ENCODE measurements at regions not wholly inside any gene's neighbourhood (a gene's known extent, or its start where the extent isn't known, plus 50 kb on each side); places are given as distances from the start of the nearest gene placed in this dataset.

GRCh38 chr7:115132096-115132495, 210.2 kb downstream of the MDFIC start:
- no peaks in the 10 kb centered on the region for H3K27me3 ChIP-seq
- H3K27ac ChIP-seq: no peak overlapping the region
- DNase-seq (no peak), ATAC-seq (no peak)
- TF ChIP-seq POLR2A (IDR thresholded peaks at IDR 0.05) (no peak), CTCF (IDR thresholded peaks at IDR 0.05) (no peak)
- intact Hi-C loops (cut with DNase I): no loop called here
- H3K4me1 ChIP-seq: peaks cover 0 to 18% (median 0%) of the 10 kb centered on the region in 12 donors
- H3K36me3 ChIP-seq: no peaks in the 10 kb centered on the region
- no peak overlapping the region for H3K4me3 ChIP-seq
- WGBS, 4 donors: 89 to 100% (median 95%) methylated on average over 1 of the region's 1 CpG
- no peaks in the 10 kb centered on the region for H3K9me3 ChIP-seq

GRCh38 chr7:115128154-115128553, 206.3 kb downstream of the MDFIC start:
- no peaks in the 10 kb centered on the region for H3K27me3 ChIP-seq
- H3K4me3 ChIP-seq: no peak overlapping the region
- TF ChIP-seq POLR2A (IDR thresholded peaks at IDR 0.05): no peak
- no peak for TF ChIP-seq CTCF (IDR thresholded peaks at IDR 0.05)
- intact Hi-C loops (cut with DNase I): no loop called here
- peaks cover 0 to 10% (median under 1%) of the 10 kb centered on the region in 12 donors for H3K4me1 ChIP-seq
- DNase-seq (no peak), ATAC-seq (no peak)
- 93 to 97% (median 96%) methylated on average over 2 of the region's 2 CpGs for WGBS, 4 donors
- H3K36me3 ChIP-seq: no peaks in the 10 kb centered on the region
- no peak overlapping the region for H3K27ac ChIP-seq
- H3K9me3 ChIP-seq: no peaks in the 10 kb centered on the region

- DNase-seq (no peak), ATAC-seq (no peak)
- no peak overlapping the region for H3K27ac ChIP-seq
- intact Hi-C loops (cut with DNase I): no loop called here
- no peak for TF ChIP-seq POLR2A (IDR thresholded peaks at IDR 0.05)
- no peak for TF ChIP-seq CTCF (IDR thresholded peaks at IDR 0.05)
- no peak overlapping the region for H3K4me3 ChIP-seq
- no peaks in the 10 kb centered on the region for H3K36me3 ChIP-seq
- no peaks in the 10 kb centered on the region for H3K27me3 ChIP-seq
- H3K9me3 ChIP-seq: no peaks in the 10 kb centered on the region
- H3K4me1 ChIP-seq: peaks cover 0 to 16% (median 5%) of the 10 kb centered on the region in 12 donors
- 73 to 82% (median 81%) methylated on average over 5 of the region's 5 CpGs for WGBS, 4 donors
These were observed 205.6 kb downstream of the MDFIC start for GRCh38 chr7:115127399-115128021.

GRCh38 chr7:115125750-115126149, 203.9 kb downstream of the MDFIC start:
- H3K9me3 ChIP-seq: no peaks in the 10 kb centered on the region
- H3K27me3 ChIP-seq: no peaks in the 10 kb centered on the region
- intact Hi-C loops (cut with DNase I): no loop called here
- TF ChIP-seq POLR2A (IDR thresholded peaks at IDR 0.05) (no peak), CTCF (IDR thresholded peaks at IDR 0.05) (no peak)
- H3K4me3 ChIP-seq: no peak overlapping the region
- ATAC-seq (no peak), DNase-seq (no peak)
- no peak overlapping the region for H3K27ac ChIP-seq
- H3K4me1 ChIP-seq: peaks cover 0 to 19% (median 6%) of the 10 kb centered on the region in 12 donors
- H3K36me3 ChIP-seq: no peaks in the 10 kb centered on the region

All from heart left ventricle (tissue), 16 donors.